ENCODE measurements at regions not wholly inside any gene's neighbourhood (a gene's known extent, or its start where the extent isn't known, plus 50 kb on each side); places are given as distances from the start of the nearest gene placed in this dataset.

DNA sequence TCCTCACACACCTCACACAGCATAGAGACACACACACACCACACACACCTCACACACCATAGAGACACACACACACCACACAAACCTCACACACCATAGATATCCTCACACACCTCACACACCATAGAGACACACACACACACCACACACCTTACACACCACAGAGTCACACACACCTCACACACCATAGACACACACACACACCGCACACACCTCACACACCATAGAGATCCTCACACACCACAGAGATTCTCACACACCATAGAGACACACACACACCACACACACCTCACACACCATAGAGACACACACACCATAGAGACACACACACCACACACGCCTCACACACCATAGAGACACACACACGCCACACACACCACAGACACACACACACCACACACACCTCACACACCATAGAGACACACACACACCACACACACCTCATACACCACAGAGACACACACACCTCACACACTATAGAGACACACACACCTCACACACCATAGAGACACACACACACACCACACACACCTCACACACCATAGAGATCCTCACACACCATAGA lies 270.6 kb downstream of the CYRIA start:
- TF ChIP-seq CTCF (IDR thresholded peaks at IDR 0.05), result no peak
- TF ChIP-seq POLR2A (IDR thresholded peaks at IDR 0.05), result no peak
